ENCODE measurements at regions not wholly inside any gene's neighbourhood (a gene's known extent, or its start where the extent isn't known, plus 50 kb on each side); places are given as distances from the start of the nearest gene placed in this dataset.

DNA sequence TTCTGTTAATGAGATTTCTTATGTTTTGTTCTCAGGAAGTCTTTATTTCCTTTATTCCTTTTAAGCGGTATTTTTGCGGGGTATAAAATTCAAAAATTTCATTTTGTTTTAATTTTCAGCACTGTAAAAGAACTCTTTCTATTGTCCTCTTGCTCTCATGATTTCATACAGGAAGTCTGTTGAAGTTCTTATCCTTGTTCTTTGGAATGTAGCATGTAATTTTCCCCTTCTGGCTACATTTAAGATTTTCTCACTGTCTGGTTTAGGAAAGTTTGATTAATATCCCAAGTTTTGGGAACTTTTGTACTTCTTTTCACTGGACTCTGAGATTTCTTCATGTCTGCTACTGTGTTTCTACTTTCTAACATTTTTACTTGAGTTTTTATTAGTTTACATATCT, 581.4 kb upstream of the GJE1 start:
- Histone ChIP-seq H3K36me3 (ENCODE audit: control insufficient read depth, insufficient read depth, low read length) (no peaks in the 10 kb centered on the region), H3K4me1 (replicated peaks in 1 of 2; ENCODE audit: control insufficient read depth in 2 of 2, insufficient read depth in 2 of 2, low read length in 2 of 2) (no peaks in the 10 kb centered on the region), H3K4me3 (no peak overlapping the region), H3K27ac (ENCODE audit: extremely low read depth, low read depth, low read length) (no peak overlapping the region), H3K9me1 (ENCODE audit: control insufficient read depth, insufficient read depth, low read length) (no peaks in the 10 kb centered on the region), H3K79me2 (ENCODE audit: control insufficient read depth, insufficient read depth, low read length) (no peaks in the 10 kb centered on the region), H3K9me3 (replicated peaks; ENCODE audit: control insufficient read depth, insufficient read depth, low read depth, low read length) (no peaks in the 10 kb centered on the region), H3K27me3 (ENCODE audit: control insufficient read depth in 2 of 2, insufficient read depth in 2 of 2, low read length in 2 of 2) (no peaks in the 10 kb centered on the region), H3K4me2 (ENCODE audit: insufficient read depth, low read length) (no peak overlapping the region), H3K9ac (ENCODE audit: insufficient read depth in 1 of 2, low read depth in 2 of 2, low read length in 2 of 2) (no peak overlapping the region), H4K20me1 (replicated peaks; ENCODE audit: control insufficient read depth, insufficient read depth, low read length) (no peaks in the 10 kb centered on the region), H2AFZ (ENCODE audit: low read depth, low read length) (no peak overlapping the region)
- ATAC-seq (no peak), DNase-seq (ENCODE audit: extremely low read depth in 1 of 4, low spot score in 3 of 4) (no peak), FAIRE-seq (no peak)
- POLR2A ChIA-PET: no interaction called here
- CTCF ChIA-PET (ENCODE audit: low intra/inter-chr PET ratio): no interaction called here
- no TSS peak for BruUV-seq (replicated peaks)
- TF ChIP-seq, protein P1, sequence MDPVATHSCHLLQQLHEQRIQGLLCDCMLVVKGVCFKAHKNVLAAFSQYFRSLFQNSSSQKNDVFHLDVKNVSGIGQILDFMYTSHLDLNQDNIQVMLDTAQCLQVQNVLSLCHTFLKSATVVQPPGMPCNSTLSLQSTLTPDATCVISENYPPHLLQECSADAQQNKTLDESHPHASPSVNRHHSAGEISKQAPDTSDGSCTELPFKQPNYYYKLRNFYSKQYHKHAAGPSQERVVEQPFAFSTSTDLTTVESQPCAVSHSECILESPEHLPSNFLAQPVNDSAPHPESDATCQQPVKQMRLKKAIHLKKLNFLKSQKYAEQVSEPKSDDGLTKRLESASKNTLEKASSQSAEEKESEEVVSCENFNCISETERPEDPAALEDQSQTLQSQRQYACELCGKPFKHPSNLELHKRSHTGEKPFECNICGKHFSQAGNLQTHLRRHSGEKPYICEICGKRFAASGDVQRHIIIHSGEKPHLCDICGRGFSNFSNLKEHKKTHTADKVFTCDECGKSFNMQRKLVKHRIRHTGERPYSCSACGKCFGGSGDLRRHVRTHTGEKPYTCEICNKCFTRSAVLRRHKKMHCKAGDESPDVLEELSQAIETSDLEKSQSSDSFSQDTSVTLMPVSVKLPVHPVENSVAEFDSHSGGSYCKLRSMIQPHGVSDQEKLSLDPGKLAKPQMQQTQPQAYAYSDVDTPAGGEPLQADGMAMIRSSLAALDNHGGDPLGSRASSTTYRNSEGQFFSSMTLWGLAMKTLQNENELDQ (CRISPR knock-in tag; IDR thresholded peaks at IDR 0.05; ENCODE audit: borderline replicate concordance): no peak
- TF ChIP-seq, protein P2, sequence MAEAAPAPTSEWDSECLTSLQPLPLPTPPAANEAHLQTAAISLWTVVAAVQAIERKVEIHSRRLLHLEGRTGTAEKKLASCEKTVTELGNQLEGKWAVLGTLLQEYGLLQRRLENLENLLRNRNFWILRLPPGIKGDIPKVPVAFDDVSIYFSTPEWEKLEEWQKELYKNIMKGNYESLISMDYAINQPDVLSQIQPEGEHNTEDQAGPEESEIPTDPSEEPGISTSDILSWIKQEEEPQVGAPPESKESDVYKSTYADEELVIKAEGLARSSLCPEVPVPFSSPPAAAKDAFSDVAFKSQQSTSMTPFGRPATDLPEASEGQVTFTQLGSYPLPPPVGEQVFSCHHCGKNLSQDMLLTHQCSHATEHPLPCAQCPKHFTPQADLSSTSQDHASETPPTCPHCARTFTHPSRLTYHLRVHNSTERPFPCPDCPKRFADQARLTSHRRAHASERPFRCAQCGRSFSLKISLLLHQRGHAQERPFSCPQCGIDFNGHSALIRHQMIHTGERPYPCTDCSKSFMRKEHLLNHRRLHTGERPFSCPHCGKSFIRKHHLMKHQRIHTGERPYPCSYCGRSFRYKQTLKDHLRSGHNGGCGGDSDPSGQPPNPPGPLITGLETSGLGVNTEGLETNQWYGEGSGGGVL (CRISPR knock-in tag; IDR thresholded peaks at IDR 0.05): no peak
- TF ChIP-seq ZNF830 (CRISPR knock-in tag; IDR thresholded peaks at IDR 0.05): no peak
- TF ChIP-seq, protein P3, sequence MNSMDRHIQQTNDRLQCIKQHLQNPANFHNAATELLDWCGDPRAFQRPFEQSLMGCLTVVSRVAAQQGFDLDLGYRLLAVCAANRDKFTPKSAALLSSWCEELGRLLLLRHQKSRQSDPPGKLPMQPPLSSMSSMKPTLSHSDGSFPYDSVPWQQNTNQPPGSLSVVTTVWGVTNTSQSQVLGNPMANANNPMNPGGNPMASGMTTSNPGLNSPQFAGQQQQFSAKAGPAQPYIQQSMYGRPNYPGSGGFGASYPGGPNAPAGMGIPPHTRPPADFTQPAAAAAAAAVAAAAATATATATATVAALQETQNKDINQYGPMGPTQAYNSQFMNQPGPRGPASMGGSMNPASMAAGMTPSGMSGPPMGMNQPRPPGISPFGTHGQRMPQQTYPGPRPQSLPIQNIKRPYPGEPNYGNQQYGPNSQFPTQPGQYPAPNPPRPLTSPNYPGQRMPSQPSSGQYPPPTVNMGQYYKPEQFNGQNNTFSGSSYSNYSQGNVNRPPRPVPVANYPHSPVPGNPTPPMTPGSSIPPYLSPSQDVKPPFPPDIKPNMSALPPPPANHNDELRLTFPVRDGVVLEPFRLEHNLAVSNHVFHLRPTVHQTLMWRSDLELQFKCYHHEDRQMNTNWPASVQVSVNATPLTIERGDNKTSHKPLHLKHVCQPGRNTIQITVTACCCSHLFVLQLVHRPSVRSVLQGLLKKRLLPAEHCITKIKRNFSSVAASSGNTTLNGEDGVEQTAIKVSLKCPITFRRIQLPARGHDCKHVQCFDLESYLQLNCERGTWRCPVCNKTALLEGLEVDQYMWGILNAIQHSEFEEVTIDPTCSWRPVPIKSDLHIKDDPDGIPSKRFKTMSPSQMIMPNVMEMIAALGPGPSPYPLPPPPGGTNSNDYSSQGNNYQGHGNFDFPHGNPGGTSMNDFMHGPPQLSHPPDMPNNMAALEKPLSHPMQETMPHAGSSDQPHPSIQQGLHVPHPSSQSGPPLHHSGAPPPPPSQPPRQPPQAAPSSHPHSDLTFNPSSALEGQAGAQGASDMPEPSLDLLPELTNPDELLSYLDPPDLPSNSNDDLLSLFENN (IDR thresholded peaks at IDR 0.05; ENCODE audit: low read depth in 2 of 2, low read length in 2 of 2): no peak
- no peak for TF ChIP-seq FOSL1 (tag; conservative IDR thresholded peaks at IDR 0.05)
- no peak for TF ChIP-seq HDAC6 (IDR thresholded peaks at IDR 0.05; ENCODE audit: low read depth, low read length)
- no peak for TF ChIP-seq ZNF140 (CRISPR knock-in tag; IDR thresholded peaks at IDR 0.05)
- no peak for TF ChIP-seq PPARD (CRISPR knock-in tag; IDR thresholded peaks at IDR 0.05)
- TF ChIP-seq, protein P4, sequence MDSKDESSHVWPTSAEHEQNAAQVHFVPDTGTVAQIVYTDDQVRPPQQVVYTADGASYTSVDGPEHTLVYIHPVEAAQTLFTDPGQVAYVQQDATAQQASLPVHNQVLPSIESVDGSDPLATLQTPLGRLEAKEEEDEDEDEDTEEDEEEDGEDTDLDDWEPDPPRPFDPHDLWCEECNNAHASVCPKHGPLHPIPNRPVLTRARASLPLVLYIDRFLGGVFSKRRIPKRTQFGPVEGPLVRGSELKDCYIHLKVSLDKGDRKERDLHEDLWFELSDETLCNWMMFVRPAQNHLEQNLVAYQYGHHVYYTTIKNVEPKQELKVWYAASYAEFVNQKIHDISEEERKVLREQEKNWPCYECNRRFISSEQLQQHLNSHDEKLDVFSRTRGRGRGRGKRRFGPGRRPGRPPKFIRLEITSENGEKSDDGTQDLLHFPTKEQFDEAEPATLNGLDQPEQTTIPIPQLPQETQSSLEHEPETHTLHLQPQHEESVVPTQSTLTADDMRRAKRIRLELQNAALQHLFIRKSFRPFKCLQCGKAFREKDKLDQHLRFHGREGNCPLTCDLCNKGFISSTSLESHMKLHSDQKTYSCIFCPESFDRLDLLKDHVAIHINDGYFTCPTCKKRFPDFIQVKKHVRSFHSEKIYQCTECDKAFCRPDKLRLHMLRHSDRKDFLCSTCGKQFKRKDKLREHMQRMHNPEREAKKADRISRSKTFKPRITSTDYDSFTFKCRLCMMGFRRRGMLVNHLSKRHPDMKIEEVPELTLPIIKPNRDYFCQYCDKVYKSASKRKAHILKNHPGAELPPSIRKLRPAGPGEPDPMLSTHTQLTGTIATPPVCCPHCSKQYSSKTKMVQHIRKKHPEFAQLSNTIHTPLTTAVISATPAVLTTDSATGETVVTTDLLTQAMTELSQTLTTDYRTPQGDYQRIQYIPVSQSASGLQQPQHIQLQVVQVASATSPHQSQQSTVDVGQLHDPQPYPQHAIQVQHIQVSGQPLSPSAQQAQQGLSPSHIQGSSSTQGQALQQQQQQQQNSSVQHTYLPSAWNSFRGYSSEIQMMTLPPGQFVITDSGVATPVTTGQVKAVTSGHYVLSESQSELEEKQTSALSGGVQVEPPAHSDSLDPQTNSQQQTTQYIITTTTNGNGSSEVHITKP (IDR thresholded peaks at IDR 0.05; ENCODE audit: partially characterized antibody): no peak
- TF ChIP-seq HLTF (IDR thresholded peaks at IDR 0.05): no peak
- no peak for TF ChIP-seq FOXJ3 (CRISPR knock-in tag; IDR thresholded peaks at IDR 0.05)
- no peak for TF ChIP-seq CBFA2T3 (IDR thresholded peaks at IDR 0.05)
- 0% methylated on average over 2 of the region's 2 CpGs for WGBS (ENCODE audit: insufficient coverage, low coverage, missing lambda C conversion rate)
- in situ Hi-C loops (cut with MboI) (no loop called here), intact Hi-C loops (cut with micrococcal nuclease) (no loop called here)

Data from K562 (cell line).